ENCODE measurements at regions not wholly inside any gene's neighbourhood (a gene's known extent, or its start where the extent isn't known, plus 50 kb on each side); places are given as distances from the start of the nearest gene placed in this dataset.

DNA sequence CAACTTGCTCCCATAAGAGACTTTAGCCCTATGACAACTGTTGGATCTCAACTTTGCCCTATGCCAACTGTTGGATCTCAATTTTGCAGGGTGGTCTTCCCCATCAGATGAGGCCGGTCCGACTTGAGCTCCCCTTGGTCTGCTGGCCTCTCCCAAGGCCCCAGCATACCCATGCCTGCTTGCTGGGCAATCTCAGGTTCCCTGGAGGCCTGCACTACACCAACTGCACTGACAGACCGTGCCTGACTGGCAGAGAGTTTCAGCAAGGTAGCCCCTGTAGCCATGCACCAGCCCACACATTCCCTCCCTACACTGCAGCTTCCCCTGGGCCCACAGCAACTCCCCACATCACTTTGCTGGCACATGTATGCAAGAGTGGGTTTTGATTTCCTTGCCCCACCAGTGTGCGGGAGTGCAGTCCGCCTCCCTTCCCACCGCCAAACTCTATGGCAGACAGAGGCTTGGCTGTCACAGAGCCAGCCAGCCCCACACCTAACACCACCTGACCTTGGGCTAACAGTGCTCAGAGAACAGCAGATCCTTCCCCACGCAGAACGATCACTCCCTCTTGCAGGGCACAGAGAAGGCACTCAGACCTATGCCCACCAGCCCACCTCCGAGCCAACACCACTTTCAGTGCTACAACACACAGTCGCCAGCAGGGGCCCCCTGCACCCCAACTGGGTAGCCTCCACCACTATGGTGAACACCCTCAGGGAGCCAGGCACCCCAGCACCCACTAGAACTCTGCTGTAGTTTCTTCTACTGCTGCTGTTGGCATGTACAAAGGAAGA lies 279.9 kb upstream of the COX7C start:
- H3K36me3 ChIP-seq, result no peaks in the 10 kb centered on the region
- H3K27me3 ChIP-seq, result no peaks in the 10 kb centered on the region
- H3K27ac ChIP-seq, result no peak overlapping the region
- ATAC-seq, result peak; percentile 20
- intact Hi-C loops (cut with DNase I), result no loop called here
- no peaks in the 10 kb centered on the region for H3K4me1 ChIP-seq
- peak; percentile 32 for DNase-seq
- H3K9me3 ChIP-seq, result no peaks in the 10 kb centered on the region
- no peak overlapping the region for H3K4me3 ChIP-seq
- TF ChIP-seq, protein P1, sequence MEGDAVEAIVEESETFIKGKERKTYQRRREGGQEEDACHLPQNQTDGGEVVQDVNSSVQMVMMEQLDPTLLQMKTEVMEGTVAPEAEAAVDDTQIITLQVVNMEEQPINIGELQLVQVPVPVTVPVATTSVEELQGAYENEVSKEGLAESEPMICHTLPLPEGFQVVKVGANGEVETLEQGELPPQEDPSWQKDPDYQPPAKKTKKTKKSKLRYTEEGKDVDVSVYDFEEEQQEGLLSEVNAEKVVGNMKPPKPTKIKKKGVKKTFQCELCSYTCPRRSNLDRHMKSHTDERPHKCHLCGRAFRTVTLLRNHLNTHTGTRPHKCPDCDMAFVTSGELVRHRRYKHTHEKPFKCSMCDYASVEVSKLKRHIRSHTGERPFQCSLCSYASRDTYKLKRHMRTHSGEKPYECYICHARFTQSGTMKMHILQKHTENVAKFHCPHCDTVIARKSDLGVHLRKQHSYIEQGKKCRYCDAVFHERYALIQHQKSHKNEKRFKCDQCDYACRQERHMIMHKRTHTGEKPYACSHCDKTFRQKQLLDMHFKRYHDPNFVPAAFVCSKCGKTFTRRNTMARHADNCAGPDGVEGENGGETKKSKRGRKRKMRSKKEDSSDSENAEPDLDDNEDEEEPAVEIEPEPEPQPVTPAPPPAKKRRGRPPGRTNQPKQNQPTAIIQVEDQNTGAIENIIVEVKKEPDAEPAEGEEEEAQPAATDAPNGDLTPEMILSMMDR (IDR thresholded peaks at IDR 0.05), result no peak

DNA sequence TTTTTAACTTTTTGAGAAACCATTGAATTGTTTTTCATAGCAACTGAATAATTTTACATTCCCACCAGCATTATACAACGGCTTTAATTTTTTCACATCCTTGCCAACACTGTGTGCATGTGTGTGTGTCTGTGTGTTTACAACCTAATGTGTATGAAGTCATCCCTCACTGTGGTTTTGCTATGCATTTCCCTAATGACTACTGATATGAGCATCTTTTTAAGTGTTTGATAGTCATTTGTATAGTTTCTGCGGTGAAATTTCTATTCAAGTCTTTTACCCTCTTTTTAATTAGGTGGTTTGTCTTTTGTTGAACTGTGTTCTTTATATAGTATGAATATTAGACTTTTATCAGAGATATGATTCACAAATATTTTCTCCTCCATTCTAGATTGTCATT lies 263.1 kb upstream of the COX7C start:
- H3K27me3 ChIP-seq, result no peaks in the 10 kb centered on the region
- intact Hi-C loops (cut with DNase I), result no loop called here
- H3K9me3 ChIP-seq, result no peaks in the 10 kb centered on the region
- H3K4me1 ChIP-seq, result no peaks in the 10 kb centered on the region
- TF ChIP-seq, protein P1 (IDR thresholded peaks at IDR 0.05), result no peak
- H3K36me3 ChIP-seq, result no peaks in the 10 kb centered on the region
- no peak overlapping the region for H3K4me3 ChIP-seq
- no peak for DNase-seq
- H3K27ac ChIP-seq, result no peak overlapping the region
- ATAC-seq, result no peak

DNA sequence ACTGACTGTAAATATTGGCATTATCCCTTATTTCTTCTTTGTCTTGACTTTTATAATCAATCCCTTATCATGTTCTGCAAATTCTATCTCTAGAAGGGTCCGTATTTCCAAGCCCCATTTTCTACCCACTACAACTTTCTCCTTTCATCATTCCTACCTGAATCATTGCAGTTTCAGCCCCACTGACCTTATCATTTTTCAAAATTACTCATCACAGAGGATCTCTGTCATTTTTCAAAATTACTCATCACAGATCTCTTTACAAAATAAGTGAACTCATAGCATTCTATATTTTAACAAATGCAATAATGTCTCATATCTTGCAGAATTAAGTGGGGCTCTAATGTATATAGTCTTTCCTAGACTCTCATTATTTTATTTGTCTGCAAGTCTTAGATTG lies 256.9 kb upstream of the COX7C start:
- H3K36me3 ChIP-seq, result no peaks in the 10 kb centered on the region
- DNase-seq (no peak), ATAC-seq (no peak)
- H3K4me3 ChIP-seq, result no peak overlapping the region
- H3K27ac ChIP-seq, result no peak overlapping the region
- no peaks in the 10 kb centered on the region for H3K4me1 ChIP-seq
- intact Hi-C loops (cut with DNase I), result no loop called here
- H3K27me3 ChIP-seq, result no peaks in the 10 kb centered on the region
- H3K9me3 ChIP-seq, result no peaks in the 10 kb centered on the region
- TF ChIP-seq, protein P1 (IDR thresholded peaks at IDR 0.05), result no peak

DNA sequence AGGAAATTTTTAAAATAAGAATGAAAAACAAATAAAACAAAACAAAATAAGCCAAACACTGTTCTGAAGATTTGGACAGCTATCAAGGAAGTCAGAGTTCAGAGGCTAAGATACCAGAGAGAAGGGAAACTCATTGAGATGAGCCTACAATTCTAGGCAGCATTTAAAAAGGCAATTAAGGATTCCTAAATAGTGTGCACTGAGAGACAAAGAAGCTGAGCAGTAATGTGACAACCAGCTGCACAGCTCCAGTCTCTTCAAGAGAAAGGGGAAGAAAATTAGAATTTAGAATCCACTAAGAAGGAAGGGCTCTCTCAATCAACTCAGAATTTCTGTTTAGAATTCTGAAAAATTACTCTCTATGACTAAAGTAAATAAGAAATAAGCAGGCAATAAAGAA lies 246.7 kb upstream of the COX7C start:
- Histone ChIP-seq H3K36me3 (no peaks in the 10 kb centered on the region), H3K9me3 (no peaks in the 10 kb centered on the region), H3K4me1 (no peaks in the 10 kb centered on the region), H3K27me3 (no peaks in the 10 kb centered on the region), H3K27ac (no peak overlapping the region), H3K4me3 (no peak overlapping the region)
- TF ChIP-seq, protein P1 (IDR thresholded peaks at IDR 0.05), result no peak
- ATAC-seq (no peak), DNase-seq (no peak)
- intact Hi-C loops (cut with DNase I), result no loop called here

DNA sequence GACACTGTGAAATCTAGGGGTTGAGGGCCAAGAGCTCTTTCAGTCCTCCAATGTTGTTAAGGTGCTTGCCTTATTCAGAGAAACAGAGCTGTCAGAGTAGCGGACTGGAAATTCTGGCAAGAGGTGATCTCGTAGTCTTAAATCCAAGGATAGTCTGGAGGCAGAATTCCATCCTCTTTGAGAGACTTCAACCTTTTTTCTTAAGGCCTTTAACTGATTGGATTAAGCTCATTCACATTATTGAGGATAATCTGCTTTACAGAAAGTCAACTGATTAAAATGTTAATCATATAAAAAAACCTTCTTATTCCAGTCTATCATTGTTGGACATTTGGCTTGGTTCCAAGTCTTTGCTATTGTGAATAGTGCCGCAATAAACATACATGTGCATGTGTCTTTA lies 243.1 kb upstream of the COX7C start:
- ATAC-seq (no peak), DNase-seq (no peak)
- H3K36me3 ChIP-seq, result no peaks in the 10 kb centered on the region
- H3K9me3 ChIP-seq, result no peaks in the 10 kb centered on the region
- H3K4me3 ChIP-seq, result no peak overlapping the region
- intact Hi-C loops (cut with DNase I), result no loop called here
- H3K27ac ChIP-seq, result no peak overlapping the region
- TF ChIP-seq, protein P1 (IDR thresholded peaks at IDR 0.05), result no peak
- no peaks in the 10 kb centered on the region for H3K27me3 ChIP-seq
- no peaks in the 10 kb centered on the region for H3K4me1 ChIP-seq

DNA sequence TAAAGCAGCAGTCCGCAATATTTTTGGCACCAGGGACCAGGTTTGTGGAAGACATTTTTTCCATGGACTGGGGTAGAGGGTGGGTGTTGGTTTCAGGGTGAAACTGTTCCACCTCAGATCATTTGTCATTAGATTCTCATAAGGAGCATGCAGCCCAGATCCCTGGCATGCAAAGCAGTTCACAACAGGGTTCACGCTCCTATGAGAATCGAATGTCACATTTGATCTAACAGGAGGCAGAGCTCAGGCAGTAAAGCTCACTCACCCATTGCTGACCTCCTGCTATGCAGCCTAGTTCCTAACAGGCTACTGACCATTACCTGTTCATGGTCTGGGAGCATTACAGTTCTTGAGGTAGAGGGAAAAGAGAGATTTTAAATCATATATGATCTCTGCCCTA lies 241.5 kb upstream of the COX7C start:
- Histone ChIP-seq H3K27ac (no peak overlapping the region), H3K27me3 (no peaks in the 10 kb centered on the region), H3K4me1 (no peaks in the 10 kb centered on the region), H3K36me3 (no peaks in the 10 kb centered on the region), H3K9me3 (no peaks in the 10 kb centered on the region), H3K4me3 (no peak overlapping the region)
- intact Hi-C loops (cut with DNase I), result no loop called here
- TF ChIP-seq, protein P1 (IDR thresholded peaks at IDR 0.05), result no peak
- ATAC-seq (no peak), DNase-seq (no peak)
